CD14-positive monocyte (primary cell): ENCODE measurements at regions not wholly inside any gene's neighbourhood (a gene's known extent, or its start where the extent isn't known, plus 50 kb on each side); places are given as distances from the start of the nearest gene placed in this dataset.

ENCODE experiments used
- DNase-seq, 3 donors: peaks; one replicate each; pipeline ENCODE4 v3.0.0-alpha.2; 2011 to 2022
- H2AFZ ChIP-seq: 2 replicates; pipeline ENCODE4 v1.6.0; 2012; ENCODE audit warnings: mild to moderate bottlenecking, low read depth, low read length, inconsistent platforms; ENCODE audit not compliant: insufficient read depth, poor library complexity, severe bottlenecking
- H3K27ac ChIP-seq, 2 donors: 1 replicate in 1 of 2; 2 replicates in 1 of 2; pipeline ENCODE4 v1.5.1; 2012 to 2013; ENCODE audit warnings: low read length in 2 of 2, control low read depth in 1 of 2, inconsistent platforms in 1 of 2, low read depth in 1 of 2, mild to moderate bottlenecking in 1 of 2
- H3K27me3 ChIP-seq, 2 donors: one replicate each; pipeline versions ENCODE4 v1.6.0 to v1.6.1; 2011 to 2013; ENCODE audit warnings: low read length in 2 of 2; ENCODE audit not compliant: control insufficient read depth in 2 of 2, insufficient read depth in 2 of 2
- H3K36me3 ChIP-seq, 2 donors: replicated peaks in 1 of 2; 1 replicate in 1 of 2; 2 replicates in 1 of 2; pipeline versions ENCODE4 v1.5.1 to v1.6.1; 2012 to 2013; ENCODE audit warnings: low read length in 2 of 2, control low read depth in 1 of 2, inconsistent platforms in 1 of 2, mild to moderate bottlenecking in 1 of 2; ENCODE audit not compliant: insufficient read depth in 2 of 2, control insufficient read depth in 1 of 2
- H3K4me1 ChIP-seq, 2 donors: 1 replicate in 1 of 2; 2 replicates in 1 of 2; pipeline versions ENCODE4 v1.5.1 to v1.6.1; 2012 to 2013; ENCODE audit warnings: low read length in 2 of 2, control low read depth in 1 of 2, inconsistent platforms in 1 of 2, mild to moderate bottlenecking in 1 of 2, moderate library complexity in 1 of 2; ENCODE audit not compliant: insufficient read depth in 2 of 2, control insufficient read depth in 1 of 2
- H3K4me2 ChIP-seq: replicated peaks from 2 replicates; pipeline ENCODE3; 2012; ENCODE audit warnings: low read length, moderate library complexity, mild to moderate bottlenecking; ENCODE audit not compliant: poor library complexity, severe bottlenecking; ENCODE audit errors: extremely low read depth
- H3K4me3 ChIP-seq, 3 experiments: fragments of 200-600 bp in 1 of 3; sonication (generic) in 1 of 3; replicated peaks in 1 of 3; 1 replicate in 2 of 3; 2 replicates in 1 of 3; pipeline ENCODE4 v1.5.1; 2011 to 2013; ENCODE audit warnings: low read length in 3 of 3, mild to moderate bottlenecking in 3 of 3, control low read depth in 2 of 3, low read depth in 2 of 3, inconsistent platforms in 1 of 3, moderate library complexity in 1 of 3
- H3K79me2 ChIP-seq: 2 replicates; pipeline ENCODE4 v1.6.0; 2012; ENCODE audit warnings: mild to moderate bottlenecking, control low read depth, inconsistent platforms, low read length, moderate library complexity; ENCODE audit not compliant: insufficient read depth
- H3K9ac ChIP-seq: 2 replicates; pipeline ENCODE4 v1.6.0; 2017; ENCODE audit warnings: low read length, mild to moderate bottlenecking; ENCODE audit not compliant: insufficient read depth, poor library complexity, severe bottlenecking
- H3K9me3 ChIP-seq, 2 donors: replicated peaks in 1 of 2; 1 replicate in 1 of 2; 2 replicates in 1 of 2; pipeline versions ENCODE4 v1.5.1 to v1.6.1; 2012 to 2013; ENCODE audit warnings: low read length in 2 of 2, control low read depth in 1 of 2; ENCODE audit not compliant: control insufficient read depth in 1 of 2, insufficient read depth in 1 of 2
- H4K20me1 ChIP-seq: 2 replicates; pipeline ENCODE4 v1.6.0; 2012; ENCODE audit warnings: mild to moderate bottlenecking, low read length, control low read depth, moderate library complexity; ENCODE audit not compliant: insufficient read depth
- H3K27ac Mint-ChIP-seq, 7 donors: one replicate each; pipeline ENCODE4 v1.8.0; 2020; ENCODE audit warnings: mild to moderate bottlenecking in 7 of 7, mixed read lengths in 7 of 7, moderate library complexity in 6 of 7, inconsistent platforms in 2 of 7
- H3K27me3 Mint-ChIP-seq, 3 donors: one replicate each; pipeline ENCODE4 v1.8.0; 2021 to 2022; ENCODE audit warnings: low read depth in 3 of 3, mild to moderate bottlenecking in 3 of 3, mixed read lengths in 3 of 3, moderate library complexity in 3 of 3, inconsistent platforms in 1 of 3
- H3K36me3 Mint-ChIP-seq, 2 donors: one replicate each; pipeline ENCODE4 v1.8.0; 2020; ENCODE audit warnings: mixed read lengths in 2 of 2, inconsistent platforms in 1 of 2, mild to moderate bottlenecking in 1 of 2
- H3K4me1 Mint-ChIP-seq: one replicate; pipeline ENCODE4 v1.8.0; 2020; ENCODE audit warnings: mild to moderate bottlenecking, mixed read lengths
- H3K4me3 Mint-ChIP-seq, 2 donors: one replicate each; pipeline ENCODE4 v1.8.0; 2020; ENCODE audit warnings: mild to moderate bottlenecking in 2 of 2, mixed read lengths in 2 of 2, moderate library complexity in 1 of 2
- H3K9me3 Mint-ChIP-seq, 7 donors: one replicate each; pipeline ENCODE4 v1.8.0; 2020 to 2022; ENCODE audit warnings: mixed read lengths in 7 of 7, mild to moderate bottlenecking in 6 of 7, moderate library complexity in 6 of 7, inconsistent platforms in 2 of 7
- WGBS: methylation state at CpG from one replicate; pipeline ENCODE4 v1.1.5; 2013; ENCODE audit warnings: missing lambda C conversion rate; ENCODE audit not compliant: insufficient coverage; 5-methylcytosine and 5-hydroxymethylcytosine counted together
- intact Hi-C, 2 donors: fragments of 100-400 bp; cut with micrococcal nuclease; formaldehyde crosslinking; loops; one replicate each; pipeline versions ENCODE4 v1.15.0 to v1.15.1; 2023
- TF ChIP-seq, protein P1 (sequence below): fragments of 200-600 bp; IDR thresholded peaks from one replicate; pipeline ENCODE4 v1.8.0; 2022; ENCODE audit warnings: antibody characterized with exemption, mild to moderate bottlenecking

DNA sequence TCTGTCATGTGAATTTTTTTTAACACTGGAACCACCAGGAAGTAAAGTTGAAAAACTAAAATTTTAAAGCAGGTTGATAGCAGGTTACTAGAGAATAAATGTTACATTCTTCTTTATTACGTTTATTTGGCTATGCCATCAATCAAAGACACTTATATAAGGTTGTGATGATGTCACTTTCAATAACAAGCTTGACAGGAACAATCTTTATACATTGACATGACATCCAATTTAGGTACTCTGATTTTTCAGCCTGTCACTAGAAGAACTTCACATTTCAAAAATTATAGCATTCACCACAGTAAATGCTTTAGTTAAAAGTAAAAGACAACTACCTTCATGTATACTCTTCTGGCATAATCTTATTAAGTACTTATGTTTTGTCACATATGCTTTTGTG, 696.8 kb upstream of the NCAM2 start:
- TF ChIP-seq, protein P1, sequence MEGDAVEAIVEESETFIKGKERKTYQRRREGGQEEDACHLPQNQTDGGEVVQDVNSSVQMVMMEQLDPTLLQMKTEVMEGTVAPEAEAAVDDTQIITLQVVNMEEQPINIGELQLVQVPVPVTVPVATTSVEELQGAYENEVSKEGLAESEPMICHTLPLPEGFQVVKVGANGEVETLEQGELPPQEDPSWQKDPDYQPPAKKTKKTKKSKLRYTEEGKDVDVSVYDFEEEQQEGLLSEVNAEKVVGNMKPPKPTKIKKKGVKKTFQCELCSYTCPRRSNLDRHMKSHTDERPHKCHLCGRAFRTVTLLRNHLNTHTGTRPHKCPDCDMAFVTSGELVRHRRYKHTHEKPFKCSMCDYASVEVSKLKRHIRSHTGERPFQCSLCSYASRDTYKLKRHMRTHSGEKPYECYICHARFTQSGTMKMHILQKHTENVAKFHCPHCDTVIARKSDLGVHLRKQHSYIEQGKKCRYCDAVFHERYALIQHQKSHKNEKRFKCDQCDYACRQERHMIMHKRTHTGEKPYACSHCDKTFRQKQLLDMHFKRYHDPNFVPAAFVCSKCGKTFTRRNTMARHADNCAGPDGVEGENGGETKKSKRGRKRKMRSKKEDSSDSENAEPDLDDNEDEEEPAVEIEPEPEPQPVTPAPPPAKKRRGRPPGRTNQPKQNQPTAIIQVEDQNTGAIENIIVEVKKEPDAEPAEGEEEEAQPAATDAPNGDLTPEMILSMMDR, result no peak
- WGBS, result no CpG with 5 or more reads among the region's 1 CpG

DNA sequence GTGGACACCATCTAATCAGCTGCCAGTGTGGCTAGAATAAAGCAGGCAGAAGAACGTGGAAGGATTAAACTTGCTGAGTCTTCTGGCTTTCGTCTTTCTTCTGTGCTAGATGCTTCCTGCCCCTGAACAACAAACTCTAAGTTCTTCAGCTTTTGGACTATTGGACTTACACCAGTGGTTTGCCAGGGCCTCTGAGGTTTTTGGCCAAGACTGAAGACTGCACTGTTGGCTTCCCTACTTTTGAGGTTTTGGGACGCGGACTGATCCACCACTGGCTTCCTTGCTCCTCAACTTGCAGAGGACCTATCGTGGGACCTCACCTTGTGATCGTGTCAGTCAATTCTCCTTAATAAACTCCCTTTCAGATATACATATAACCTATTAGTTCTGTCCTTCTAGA, 696.1 kb upstream of the NCAM2 start:
- TF ChIP-seq, protein P1, result no peak
- Mint-ChIP-seq H3K27me3 (no peaks in the 10 kb centered on the region), H3K36me3 (no peaks in the 10 kb centered on the region), H3K27ac (no peak overlapping the region), H3K4me1 (no peaks in the 10 kb centered on the region), H3K9me3 (peaks cover 3 to 28% (median 8%) of the 10 kb centered on the region in 7 donors), H3K4me3 (no peak overlapping the region)
- Histone ChIP-seq H4K20me1 (no peaks in the 10 kb centered on the region), H3K9ac (no peak overlapping the region), H3K4me2 (no peak overlapping the region), H3K27ac (no peak overlapping the region), H2AFZ (no peak overlapping the region), H3K36me3 (no peaks in the 10 kb centered on the region), H3K4me3 (no peak overlapping the region), H3K9me3 (peaks cover 3 to 13% of the 10 kb centered on the region in 2 donors), H3K4me1 (no peaks in the 10 kb centered on the region), H3K79me2 (no peaks in the 10 kb centered on the region), H3K27me3 (no peaks in the 10 kb centered on the region)
- DNase-seq, result no peak
- 96% methylated on average over 5 of the region's 6 CpGs for WGBS
- intact Hi-C loops, result no loop called here

More for the DNA sequence above, 696.8 kb upstream of the NCAM2 start:
- DNase-seq, result no peak
- Mint-ChIP-seq H3K4me1 (no peaks in the 10 kb centered on the region), H3K36me3 (no peaks in the 10 kb centered on the region), H3K9me3 (peaks cover 3 to 26% (median 6%) of the 10 kb centered on the region in 7 donors), H3K4me3 (no peak overlapping the region), H3K27me3 (no peaks in the 10 kb centered on the region), H3K27ac (no peak overlapping the region)
- Histone ChIP-seq H3K27ac (no peak overlapping the region), H3K4me3 (no peak overlapping the region), H3K4me1 (no peaks in the 10 kb centered on the region), H3K9ac (no peak overlapping the region), H3K36me3 (no peaks in the 10 kb centered on the region), H4K20me1 (no peaks in the 10 kb centered on the region), H2AFZ (no peak overlapping the region), H3K4me2 (no peak overlapping the region), H3K9me3 (peaks cover 3 to 13% of the 10 kb centered on the region in 2 donors), H3K27me3 (no peaks in the 10 kb centered on the region), H3K79me2 (no peaks in the 10 kb centered on the region)
- intact Hi-C loops, result no loop called here
